RWPE1 (cell line): ENCODE measurements at regions not wholly inside any gene's neighbourhood (a gene's known extent, or its start where the extent isn't known, plus 50 kb on each side); places are given as distances from the start of the nearest gene placed in this dataset.
"Not testable (repeated sequence)": the region's sequence is repeated elsewhere in the genome, so short reads cannot be mapped to it uniquely, and the experiment has no call there.

Experiments
- CTCF ChIA-PET: fragments of 350-600 bp; sonication (Branson Sonifier 250); formaldehyde crosslinking; extraction: SDS; loops from one replicate; lab custom pipeline; 2021; lab: Yijun Ruan, JAX
- POLR2A ChIA-PET: fragments of 400-600 bp; formaldehyde crosslinking; extraction: SDS; loops from one replicate; lab custom pipeline; 2020; ENCODE audit warnings: antibody characterized with exemption; ENCODE audit not compliant: low non-redundant PET; lab: Yijun Ruan, JAX
- DNase-seq: peaks from one replicate; pipeline ENCODE4 v3.0.0; 2012; ENCODE audit warnings: low spot score
- H3K27ac ChIP-seq: fragments of 450-650 bp; 2 replicates; pipeline ENCODE4 v1.5.1; 2017
- CTCF ChIP-seq: fragments of 450-650 bp; conservative IDR thresholded peaks from 2 replicates; pipeline ENCODE4 v1.5.1; 2017; ENCODE audit warnings: low read depth, mild to moderate bottlenecking

GRCh38 chr10:130713135-130713534 is 576.9 kb downstream of the GLRX3 start:
- TF ChIP-seq CTCF, result no peak
- ChIA-PET CTCF (no interaction called here), POLR2A (no interaction called here)
- no peak for DNase-seq
- H3K27ac ChIP-seq, result no peak overlapping the region

GRCh38 chr10:130713731-130714130 is 577.5 kb downstream of the GLRX3 start:
- DNase-seq, result no peak

GRCh38 chr10:130714742-130715467 is 578.7 kb downstream of the GLRX3 start:
- no peak for DNase-seq
- no peak for TF ChIP-seq CTCF
- H3K27ac ChIP-seq, result no peak overlapping the region
- ChIA-PET POLR2A (no interaction called here), CTCF (no interaction called here)

More at GRCh38 chr10:130713731-130714130, 577.5 kb downstream of the GLRX3 start:
- POLR2A ChIA-PET, result no interaction called here
- TF ChIP-seq CTCF, result no peak
- H3K27ac ChIP-seq, result no peak overlapping the region
- CTCF ChIA-PET, result no interaction called here

GRCh38 chr10:130715686-130716670 is 579.8 kb downstream of the GLRX3 start:
- no peak for DNase-seq
- no peak overlapping the region for H3K27ac ChIP-seq
- ChIA-PET CTCF (no interaction called here), POLR2A (no interaction called here)
- no peak for TF ChIP-seq CTCF

GRCh38 chr10:130717083-130717482 is 580.9 kb downstream of the GLRX3 start:
- CTCF ChIA-PET, result no interaction called here
- no peak for TF ChIP-seq CTCF
- POLR2A ChIA-PET, result no interaction called here
- DNase-seq, result no peak
- H3K27ac ChIP-seq, result no peak overlapping the region

- DNase-seq, POLR2A ChIA-PET, H3K27ac ChIP-seq, CTCF ChIA-PET: not testable (repeated sequence)
Observed at GRCh38 chr10:130718744-130719447, 582.7 kb downstream of the GLRX3 start.
